NCI-H226 (cell line): ENCODE measurements at regions not wholly inside any gene's neighbourhood (a gene's known extent, or its start where the extent isn't known, plus 50 kb on each side); places are given as distances from the start of the nearest gene placed in this dataset.
A peak's percentile ranks its signal among the peaks of the same experiment; 100 is the strongest.

Source experiments
- DNase-seq: peaks from one replicate; pipeline ENCODE4 v3.0.0-alpha.2; 2015

DNA sequence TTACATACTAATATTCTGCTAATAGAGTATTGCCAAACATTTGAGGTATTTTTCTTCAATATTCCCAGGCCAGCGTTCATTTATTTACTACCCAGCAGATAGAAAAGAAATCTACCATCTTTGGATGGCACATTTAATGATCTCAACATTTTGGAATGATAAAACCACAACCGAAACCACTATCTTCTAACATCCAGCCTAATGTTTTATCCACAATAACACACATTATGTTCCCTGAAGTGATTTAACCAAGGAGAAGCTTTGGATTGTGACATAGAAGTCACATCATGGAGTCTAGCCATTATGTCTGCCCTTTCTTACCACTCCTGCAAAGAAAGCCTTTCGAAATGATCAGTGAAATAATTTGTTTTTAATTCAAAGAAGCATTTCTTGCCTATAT, 497.1 kb upstream of the PLXNA2 start:
- DNase-seq: no peak

DNA sequence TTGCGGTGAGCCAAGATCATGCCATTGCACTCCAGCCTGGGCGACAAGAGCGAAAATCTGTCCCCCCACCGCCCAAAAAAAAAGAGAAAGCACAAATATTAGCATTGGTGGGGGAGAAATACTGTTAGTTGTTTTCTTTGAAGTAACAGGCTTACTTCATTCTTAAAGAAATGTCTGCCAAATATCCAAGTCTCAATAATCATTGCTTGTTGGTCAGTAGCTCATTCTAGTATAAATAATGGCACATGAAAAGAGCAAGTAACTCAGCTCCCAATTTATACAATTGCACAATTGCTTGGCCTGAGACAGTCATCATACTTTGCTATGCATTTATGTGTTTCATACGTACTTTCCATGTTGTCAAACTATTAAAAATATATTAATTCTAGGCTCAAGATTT, 499.2 kb upstream of the PLXNA2 start:
- no peak for DNase-seq

DNA sequence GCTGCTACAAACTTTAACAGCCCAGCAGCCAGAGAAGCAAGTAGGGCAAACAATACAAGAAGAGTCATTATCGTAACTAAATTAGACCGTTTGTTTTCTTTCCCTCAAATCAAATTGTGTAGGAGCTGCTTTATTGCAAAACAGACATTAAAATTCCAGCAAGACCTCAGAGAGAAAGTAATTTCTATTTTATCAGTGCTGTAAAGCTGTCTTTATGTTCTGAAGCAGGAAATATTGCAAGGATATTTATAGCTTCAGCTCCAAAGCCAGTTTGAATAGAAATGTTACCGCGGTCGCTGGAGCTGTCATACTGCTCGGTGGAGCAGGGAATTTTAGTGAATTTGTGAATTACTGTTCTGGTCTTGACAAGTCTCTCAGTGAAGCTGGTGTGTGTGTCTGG, 503.8 kb upstream of the PLXNA2 start:
- no peak for DNase-seq

DNA sequence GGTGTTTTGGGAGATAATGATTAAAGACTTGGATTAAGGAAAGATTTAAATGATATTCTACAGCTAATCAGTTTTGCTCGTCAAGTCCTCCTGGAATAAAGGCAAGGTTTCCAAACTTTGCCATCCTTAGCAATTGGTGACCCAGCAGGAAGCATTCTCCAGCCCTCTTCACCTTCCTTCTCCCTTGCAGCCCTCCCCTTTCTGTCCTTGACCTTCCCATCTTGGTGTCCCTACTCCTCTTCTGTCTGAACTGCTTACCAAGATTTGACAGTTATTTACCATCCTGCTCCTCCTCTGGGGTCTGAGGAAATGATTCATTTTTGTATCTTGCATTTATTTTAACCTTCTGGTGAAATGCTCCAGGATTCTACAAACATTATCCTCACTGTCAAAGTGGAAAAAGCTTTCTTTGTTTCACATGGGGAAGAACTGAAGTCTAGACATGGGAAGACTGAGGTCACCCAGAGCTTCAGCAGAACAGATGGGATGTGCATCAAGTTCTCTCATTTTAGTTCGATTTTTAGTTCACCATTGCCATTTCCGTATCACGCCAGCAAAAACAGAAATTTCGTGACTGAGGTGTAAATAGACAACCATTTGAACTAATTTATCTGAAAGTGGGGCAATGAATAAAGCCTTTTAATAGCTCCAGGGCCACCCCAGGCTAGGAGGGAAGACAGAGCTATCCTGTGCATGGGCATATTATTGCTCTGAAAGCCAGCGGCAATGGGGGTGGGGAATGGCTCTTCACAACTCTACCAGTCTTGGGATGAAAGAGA, 504.4 kb upstream of the PLXNA2 start:
- DNase-seq: no peak

DNA sequence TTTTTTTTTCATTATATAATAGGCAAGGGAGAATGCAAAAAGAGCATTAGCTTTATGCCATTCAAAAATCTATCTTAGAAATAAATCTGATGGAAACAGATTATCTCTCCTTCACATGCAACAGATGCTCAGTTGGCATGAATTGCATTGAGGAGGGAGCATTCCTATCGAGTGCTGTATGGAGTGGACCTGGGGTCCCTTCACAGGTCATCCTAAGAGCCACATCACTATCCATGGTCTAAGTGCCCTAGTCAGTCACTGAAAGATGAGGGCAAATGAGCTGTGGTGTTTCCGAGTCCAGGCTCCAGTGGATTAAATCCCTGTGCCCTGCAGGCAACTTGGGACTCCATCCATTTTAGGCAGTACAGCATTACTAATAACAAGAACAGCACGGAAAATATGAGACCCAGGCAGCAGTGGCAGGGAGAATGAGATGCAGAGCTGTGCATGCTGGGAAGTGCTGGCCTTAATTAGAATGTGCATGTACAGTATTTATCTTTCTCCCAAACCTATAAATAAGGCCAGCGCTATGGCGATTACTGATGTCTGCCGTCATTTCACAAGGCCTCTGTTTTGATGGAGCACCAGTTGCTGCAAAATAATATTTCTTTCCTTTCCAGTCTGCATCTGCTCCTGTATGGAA, 512.3 kb upstream of the PLXNA2 start:
- no peak for DNase-seq

DNA sequence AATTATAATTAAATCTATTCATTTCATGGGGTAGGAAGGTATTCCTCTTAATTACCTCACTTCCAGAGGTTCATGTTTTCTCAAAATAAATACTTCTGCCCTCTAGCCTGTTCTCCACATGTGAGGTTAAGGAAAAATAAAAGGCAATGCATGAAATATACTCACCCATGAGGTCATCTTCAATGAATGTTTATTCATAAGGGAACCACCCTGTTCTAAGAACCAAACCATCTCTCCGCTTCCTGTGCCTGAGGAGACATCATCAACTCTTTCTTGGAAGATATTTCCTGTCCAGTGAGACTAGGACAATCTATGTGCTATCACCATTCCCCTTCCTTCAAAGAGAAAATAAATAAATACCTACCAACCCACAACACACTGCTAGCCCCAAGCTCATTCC, 513.7 kb upstream of the PLXNA2 start:
- DNase-seq: no peak

DNA sequence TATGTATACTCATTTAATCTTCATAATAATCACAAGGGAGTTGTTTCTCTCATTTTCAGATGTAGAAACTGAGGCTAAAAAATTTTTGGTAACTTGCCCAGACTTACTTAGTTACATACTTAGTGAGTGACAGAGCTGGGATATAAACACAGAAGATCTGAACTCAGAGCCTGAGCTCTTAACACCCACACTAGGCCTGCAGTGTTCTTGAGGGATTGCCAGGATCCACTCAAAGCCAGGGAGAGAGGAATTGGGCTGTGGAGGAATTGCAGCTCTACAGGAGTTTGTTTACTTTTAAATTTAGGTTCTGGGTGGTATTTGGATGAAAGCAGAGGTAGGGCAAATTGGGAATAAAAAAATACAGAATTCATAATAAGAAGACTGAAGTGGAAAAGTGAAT, 515.1 kb upstream of the PLXNA2 start:
- no peak for DNase-seq

DNA sequence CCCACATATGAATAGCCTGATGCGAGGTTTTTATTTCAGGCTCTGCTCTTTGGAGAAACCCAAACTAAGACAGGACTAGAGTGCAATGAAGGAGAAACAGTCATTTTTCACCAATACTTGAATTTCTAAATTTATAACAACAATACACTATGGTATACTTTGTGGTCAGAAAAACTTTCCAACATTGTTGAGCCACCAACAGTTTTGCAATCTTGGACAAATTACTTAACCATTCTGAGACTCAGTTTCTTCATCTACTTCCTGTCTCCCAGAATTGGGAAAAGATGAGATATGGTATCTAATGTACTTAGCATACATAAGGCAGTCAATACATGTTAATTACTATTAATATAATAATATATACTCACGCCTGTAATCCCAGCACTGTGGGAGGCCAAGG, 519.8 kb upstream of the PLXNA2 start:
- DNase-seq: no peak

DNA sequence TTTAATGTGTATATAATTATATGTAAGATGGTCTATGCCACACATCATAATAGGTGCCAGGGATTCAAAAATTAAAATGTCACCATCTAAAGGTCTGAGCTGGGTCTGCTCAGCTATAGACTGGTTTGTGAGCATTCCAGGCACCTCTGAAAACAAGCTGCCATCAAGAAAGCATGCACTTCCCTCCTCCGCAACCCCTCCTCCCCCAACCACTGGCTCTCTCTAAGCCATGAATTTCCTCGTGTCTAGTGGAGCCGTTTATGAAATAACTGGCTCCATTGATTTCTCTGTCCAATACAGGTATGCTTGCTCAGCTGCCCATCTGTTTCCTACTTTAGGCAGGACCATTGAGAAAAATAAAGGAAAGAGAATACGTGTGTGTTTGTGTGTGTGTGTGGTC, 522.6 kb upstream of the PLXNA2 start:
- DNase-seq: no peak

DNA sequence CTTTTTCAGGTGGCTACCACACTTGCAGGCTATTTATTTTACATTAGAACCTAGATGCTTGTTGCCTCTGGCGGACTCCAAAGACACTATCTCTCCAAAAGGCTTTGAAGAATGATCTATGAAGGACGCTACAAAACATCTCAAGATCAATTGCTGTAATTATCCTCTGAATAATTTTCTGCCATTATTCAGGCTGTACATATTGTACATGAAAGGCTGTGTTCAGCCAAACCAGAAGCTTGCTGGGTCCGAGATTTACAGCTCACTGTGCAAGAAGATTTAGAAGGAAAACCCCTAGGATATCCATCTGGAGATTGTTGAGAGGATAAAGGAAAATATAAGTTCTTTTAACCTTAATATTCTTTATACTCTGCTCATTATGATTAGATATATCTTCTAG, 523.6 kb upstream of the PLXNA2 start:
- no peak for DNase-seq

DNA sequence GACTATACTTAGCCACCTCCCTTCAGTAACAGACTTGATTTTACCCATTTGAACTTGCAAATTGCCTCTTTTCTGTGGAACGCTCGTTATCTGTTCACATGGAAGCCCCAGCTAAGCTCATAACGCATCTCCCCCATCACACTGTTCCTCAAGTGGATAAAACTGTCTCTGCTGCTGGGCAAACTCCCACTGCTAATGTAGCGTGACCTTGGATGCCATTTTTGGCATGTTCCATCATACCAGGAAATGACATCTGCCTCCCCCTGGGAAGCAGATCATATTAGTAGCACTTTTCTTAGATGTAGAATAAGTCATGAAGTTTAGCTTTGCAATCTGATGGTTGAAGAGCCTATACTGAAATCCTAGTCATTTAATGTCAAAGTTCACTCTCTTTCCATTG, 528.7 kb upstream of the PLXNA2 start:
- DNase-seq: no peak

DNA sequence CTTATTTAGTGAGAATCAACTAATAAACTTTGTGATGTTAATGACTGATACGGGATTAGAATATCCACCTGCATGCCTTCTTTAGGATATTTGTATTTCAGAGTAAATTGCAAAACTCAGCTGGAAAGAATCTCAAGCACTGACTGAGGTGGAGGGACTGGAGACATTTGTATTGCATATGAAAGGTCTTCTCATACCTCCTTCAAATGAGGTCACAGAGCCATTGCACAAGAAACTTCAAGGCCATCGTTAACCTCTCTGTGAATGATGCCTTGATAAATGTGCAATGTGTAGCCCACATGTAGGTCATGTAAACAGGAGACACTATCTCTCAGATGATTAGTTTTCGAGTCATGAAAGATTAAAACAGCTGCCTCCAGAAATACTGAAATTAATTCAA, 531.7 kb upstream of the PLXNA2 start:
- DNase-seq: no peak

DNA sequence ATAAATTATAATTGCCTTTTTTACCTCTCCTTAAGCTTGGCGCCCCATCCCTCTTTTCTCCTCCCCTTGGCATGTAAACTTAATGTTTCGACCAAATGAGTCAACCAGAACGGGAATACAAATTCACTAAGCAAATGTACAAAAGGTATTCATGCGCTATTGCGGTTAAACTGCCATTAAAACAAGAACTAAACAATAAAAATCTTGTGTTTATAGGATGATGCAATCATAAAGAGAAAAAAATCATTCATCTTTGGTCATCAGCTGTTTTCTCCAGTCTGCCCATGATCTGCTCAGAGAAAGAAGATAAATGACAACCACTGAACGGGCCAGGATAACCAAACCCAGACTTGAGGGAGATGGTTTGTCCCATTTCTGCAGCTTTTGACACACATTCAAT, 534.2 kb upstream of the PLXNA2 start:
- DNase-seq: no peak

DNA sequence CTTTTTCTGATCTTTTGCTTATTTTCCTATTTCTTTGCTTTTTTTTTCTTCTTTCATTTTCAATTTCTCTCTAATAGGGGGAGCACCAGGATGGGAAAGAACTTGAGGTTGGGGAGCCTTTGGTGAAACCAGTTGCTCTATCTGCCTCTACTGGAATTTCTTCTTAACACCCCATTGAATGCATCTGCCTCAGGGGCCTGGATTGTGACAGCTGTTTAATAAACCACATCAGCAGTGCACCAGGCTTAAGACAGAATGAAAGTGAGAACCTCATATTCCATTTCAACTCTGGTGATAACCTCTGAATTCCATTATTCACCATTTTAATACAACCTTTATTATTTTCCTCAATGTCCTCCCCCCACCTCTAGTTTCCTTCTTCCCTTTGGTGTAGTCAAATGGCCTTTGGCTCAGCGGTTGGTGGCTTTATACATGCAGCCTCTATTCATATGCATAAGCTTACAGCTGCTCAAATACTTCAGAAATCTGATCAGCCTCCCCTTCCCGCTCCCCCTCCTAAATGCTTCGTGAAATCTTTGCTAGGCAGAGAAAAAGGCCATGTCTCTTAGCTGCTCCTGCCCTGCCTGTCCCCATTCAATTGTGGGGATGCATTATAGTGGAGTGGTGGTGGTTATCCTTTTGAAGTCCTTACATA, 537.3 kb upstream of the PLXNA2 start:
- DNase-seq: no peak

DNA sequence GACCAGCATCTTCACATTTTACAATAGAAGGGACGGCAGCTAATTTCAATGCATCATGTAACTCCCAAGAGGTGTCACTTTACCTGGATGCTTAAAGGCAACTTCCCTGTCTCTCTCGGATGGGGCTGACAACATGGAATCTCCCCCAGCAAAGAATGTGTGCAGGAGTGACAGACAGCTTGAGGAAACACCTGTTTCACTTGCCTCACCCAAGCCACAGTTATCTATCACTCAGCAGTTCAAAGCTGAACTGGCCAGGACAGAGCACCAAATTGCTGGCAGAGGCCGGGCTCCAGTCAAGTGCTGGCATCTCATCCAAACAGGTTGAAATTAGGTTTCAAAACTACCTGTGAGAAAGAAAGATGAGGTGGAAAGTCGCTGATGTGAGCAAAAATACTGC, 538.0 kb upstream of the PLXNA2 start:
- no peak for DNase-seq

DNA sequence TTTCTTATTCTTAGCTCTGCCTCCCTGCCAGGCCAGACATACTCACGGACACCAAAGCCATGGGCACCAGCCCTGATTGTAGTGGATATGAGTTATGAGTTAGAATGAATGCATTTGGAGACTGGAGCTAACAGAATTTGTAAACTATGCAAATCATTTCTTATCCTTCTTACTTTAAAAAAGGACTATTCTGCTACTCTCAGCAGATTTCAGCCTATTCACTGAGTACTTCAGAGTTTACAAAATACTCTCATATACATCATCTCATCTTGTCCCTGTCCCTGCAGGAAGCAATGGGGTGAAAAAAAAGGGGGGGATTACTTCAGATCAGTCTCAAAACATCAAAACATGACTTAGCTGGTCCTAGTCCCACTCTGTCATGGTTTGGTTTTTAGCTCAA, 541.4 kb upstream of the PLXNA2 start:
- no peak for DNase-seq

DNA sequence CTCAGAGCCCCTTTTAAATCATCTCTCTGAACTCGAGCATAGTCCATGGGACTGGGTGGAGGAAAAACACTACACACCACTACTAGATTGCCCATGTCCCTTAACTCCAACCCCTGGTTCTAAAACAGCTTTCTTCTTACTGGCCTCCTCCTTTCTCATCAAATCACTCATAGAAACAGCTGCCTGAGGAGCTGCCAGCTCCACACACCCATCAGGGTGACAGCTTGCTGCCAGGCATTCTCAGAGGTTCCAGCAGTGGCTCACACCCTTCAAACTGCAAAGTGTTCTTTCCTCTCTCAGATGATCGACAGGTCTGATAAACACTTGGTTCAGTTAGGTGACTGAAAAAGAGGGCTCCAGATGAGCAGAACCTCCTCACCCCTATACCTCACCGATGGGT, 543.0 kb upstream of the PLXNA2 start:
- DNase-seq: no peak

DNA sequence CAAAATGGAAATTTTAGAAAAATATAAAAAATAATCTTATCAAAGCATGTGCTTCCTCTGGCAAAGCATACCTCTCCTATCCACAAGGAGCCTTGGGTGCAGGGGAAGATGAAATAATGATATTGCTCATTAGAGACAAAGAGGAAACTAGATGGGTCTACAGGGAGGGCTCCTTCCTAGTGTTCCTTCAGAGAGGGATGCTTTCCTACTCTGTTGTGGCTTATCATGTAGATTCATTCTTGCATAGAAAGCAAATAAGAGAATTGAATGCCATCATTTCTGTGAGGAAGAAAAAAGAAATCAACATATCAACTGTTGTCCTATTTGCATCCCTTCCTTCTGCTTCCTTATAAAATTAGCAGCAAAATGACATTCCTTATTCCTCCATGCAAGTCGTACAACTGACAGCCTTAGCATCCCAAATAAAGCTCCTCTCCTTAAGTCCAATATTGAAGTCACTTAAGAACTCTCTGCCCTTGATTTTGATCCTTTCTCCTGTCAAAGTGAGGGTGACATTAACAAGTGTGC, 543.9 kb upstream of the PLXNA2 start:
- DNase-seq: no peak

DNA sequence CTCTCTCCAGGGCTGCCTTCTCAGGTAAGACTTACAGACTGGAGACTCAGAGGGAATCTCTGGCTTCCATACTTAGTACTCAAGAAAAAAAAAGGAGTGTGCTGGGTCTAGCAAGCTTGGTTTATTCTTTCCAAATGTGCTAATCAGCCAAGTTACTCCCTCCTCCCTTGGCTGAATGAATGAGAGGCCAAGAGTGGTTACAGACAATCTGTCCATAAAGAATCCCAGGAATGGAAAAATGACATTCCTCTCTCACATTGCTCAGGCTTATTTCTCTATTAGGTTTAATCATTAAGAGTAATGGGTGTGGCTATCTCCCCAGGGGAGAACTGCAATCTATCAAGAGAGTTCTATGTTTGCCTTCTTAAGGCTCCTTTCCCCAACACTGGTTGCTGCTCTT, 547.3 kb upstream of the PLXNA2 start:
- DNase-seq: peak; percentile 8

DNA sequence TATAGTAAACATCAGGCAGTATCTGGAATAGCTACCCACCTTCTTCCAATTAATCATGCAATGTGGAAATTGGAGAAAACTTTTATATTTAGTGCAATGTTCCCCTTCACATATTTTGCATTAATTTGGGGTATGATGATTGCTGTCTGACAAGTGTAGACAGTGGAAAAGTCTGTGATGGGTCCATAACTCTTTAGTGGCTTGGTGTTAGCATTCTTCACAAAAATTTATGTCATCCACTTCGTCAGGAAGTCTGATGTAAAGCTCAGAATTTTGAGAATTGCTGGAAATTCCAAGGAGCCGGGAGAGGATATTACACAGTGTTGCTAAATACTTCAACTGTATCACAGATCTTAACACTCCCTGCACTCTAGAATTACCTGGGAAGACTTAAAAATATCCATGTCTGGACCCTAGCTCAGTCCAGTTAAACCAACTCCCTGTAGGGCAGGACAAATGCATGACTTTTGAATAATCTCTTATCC, 549.7 kb upstream of the PLXNA2 start:
- no peak for DNase-seq

DNA sequence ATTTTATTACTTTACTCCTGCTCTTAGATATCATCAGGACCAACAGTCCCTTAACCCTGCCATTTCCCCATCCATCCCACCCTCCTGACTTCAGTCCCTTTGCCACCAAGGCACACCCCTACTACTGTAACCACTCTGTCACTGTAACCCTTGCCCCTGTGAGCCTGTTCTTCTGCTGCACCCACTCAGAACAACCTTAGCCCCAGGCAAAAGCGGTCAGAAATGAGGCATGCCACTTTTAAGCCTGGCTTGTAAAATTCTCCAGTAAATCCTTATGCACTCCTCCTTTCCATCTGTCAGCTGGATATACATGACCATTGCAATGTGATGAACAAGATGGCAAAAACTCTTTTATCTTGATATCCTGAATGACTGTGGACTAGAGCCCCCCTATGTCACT, 555.0 kb upstream of the PLXNA2 start:
- no peak for DNase-seq

DNA sequence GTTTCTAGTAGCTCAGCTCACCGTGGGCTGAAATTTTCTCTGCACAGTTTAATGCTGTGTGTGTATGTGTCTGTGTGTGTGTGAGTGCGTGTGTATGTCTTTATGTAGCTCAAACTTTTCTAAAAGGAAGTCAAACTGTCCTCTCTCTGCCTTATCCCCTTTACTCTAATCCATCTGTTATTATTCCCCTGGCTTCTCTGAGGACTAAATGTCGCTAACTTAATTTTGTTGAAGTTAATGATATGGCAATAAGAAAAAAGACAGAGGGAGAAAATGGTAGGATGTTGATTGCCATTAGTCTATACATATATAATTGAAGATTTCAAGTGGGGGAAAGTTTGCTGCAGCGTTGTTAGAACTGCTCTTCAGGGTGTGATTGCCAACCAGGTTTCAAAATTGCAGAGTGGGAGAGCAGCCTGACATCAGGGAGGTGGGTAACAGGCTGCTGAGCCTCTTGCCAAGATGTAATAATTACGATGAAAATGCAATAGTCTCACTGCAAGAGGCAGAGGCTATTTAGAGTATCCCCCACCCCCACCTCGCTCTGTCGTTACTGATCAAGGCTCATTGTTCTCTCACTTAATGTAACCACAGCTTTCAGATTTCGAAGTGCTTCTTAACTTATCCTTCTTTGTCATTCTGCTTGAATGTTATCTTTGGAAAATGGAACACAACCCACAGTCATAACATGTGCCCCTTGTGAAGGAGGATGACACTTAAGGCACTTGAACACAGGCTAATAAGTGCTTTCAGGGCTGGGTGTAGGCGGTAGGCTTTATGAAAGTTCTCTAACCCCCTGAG, 559.0 kb upstream of the PLXNA2 start:
- no peak for DNase-seq

DNA sequence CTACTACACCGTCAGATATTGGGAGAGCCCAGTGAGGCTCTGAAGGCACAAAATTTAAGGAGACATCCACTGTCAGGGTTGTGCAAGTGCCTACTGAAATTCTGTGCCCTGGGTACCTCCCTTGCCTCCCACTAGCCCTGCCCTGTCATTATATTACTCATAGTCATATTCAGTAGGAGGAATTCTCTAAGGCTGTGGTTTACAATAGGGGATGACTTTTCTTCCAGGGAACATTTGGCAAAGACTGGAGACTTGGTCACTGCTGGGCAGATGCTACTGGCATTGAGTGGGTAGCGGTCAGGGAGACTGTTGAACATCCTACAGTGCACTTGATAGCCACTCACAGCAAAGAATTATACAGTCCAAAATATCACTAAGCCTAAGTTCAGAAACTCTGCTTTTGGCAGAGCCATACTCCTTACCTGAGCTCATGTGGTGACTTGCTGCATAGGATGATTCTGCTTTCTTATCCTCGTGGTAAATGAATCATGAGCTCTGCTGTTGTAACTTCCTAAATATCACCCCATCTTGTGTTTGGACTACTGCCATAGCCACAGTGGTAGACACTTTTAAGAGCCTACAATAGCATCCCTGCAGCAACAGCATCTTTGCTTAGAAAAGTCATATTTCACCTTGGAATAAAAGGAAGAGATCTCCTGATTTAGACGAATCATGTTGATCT, 563.4 kb upstream of the PLXNA2 start:
- no peak for DNase-seq
